DOHH2 (cell line): ENCODE measurements at regions not wholly inside any gene's neighbourhood (a gene's known extent, or its start where the extent isn't known, plus 50 kb on each side); places are given as distances from the start of the nearest gene placed in this dataset.

Source experiments
- H3F3A ChIP-seq: fragments of 200-600 bp; sonication (generic), shearing (Covaris generic); 2 replicates; pipeline ENCODE4 v1.6.0; 2016; ENCODE audit warnings: antibody characterized with exemption, mild to moderate bottlenecking; ENCODE audit not compliant: control insufficient read depth, insufficient read depth
- H3K27ac ChIP-seq: fragments of 200-600 bp; sonication (generic); 2 replicates; pipeline ENCODE4 v1.5.1; 2014; ENCODE audit warnings: low read depth, mild to moderate bottlenecking, low read length, moderate library complexity
- H3K27me3 ChIP-seq: fragments of 200-600 bp; sonication (generic); 2 replicates; pipeline ENCODE4 v1.6.1; 2014; ENCODE audit warnings: mild to moderate bottlenecking, low read length, mixed read lengths; ENCODE audit not compliant: control insufficient read depth
- H3K36me3 ChIP-seq: fragments of 200-600 bp; sonication (generic); 2 replicates; pipeline ENCODE4 v1.6.1; 2014; ENCODE audit warnings: mild to moderate bottlenecking, low read length, moderate library complexity, mixed read lengths; ENCODE audit not compliant: control insufficient read depth
- H3K4me1 ChIP-seq: fragments of 200-600 bp; sonication (generic); 2 replicates; pipeline ENCODE4 v1.6.1; 2014; ENCODE audit warnings: mild to moderate bottlenecking, low read length, mixed read lengths; ENCODE audit not compliant: control insufficient read depth
- H3K4me2 ChIP-seq: fragments of 200-600 bp; sonication (generic); 2 replicates; pipeline ENCODE4 v1.6.0; 2014; ENCODE audit warnings: mild to moderate bottlenecking, low read length, moderate library complexity
- H3K4me3 ChIP-seq: fragments of 200-600 bp; sonication (generic); 2 replicates; pipeline ENCODE4 v1.5.1; 2014; ENCODE audit warnings: mild to moderate bottlenecking, low read length, mixed read lengths
- H3K79me2 ChIP-seq: fragments of 200-600 bp; sonication (generic); 2 replicates; pipeline ENCODE4 v1.6.1; 2014; ENCODE audit warnings: mild to moderate bottlenecking, low read length, mixed read lengths; ENCODE audit not compliant: control insufficient read depth
- H3K9me2 ChIP-seq: fragments of 200-600 bp; sonication (generic); replicated peaks from 2 replicates; pipeline ENCODE4 v1.6.1; 2014; ENCODE audit warnings: mild to moderate bottlenecking, low read length, mixed read lengths; ENCODE audit not compliant: control insufficient read depth
- H3K9me3 ChIP-seq: fragments of 200-600 bp; sonication (generic); 2 replicates; pipeline ENCODE4 v1.6.1; 2014; ENCODE audit warnings: antibody characterized with exemption, low read length, mixed read lengths; ENCODE audit not compliant: control insufficient read depth, insufficient read depth
- H4K20me1 ChIP-seq: fragments of 200-600 bp; sonication (generic); 2 replicates; pipeline ENCODE4 v1.6.0; 2014; ENCODE audit warnings: low read depth, mild to moderate bottlenecking, antibody characterized with exemption, low read length, moderate library complexity; ENCODE audit not compliant: control insufficient read depth, insufficient read depth
- CTCF ChIP-seq: fragments of 200-600 bp; sonication (generic); IDR thresholded peaks from one replicate; pipeline ENCODE4 v1.5.1; 2014; ENCODE audit warnings: antibody characterized with exemption, mild to moderate bottlenecking, low read depth, low read length; ENCODE audit not compliant: poor library complexity, severe bottlenecking
- EZH2phosphoT487 ChIP-seq: fragments of 200-600 bp; sonication (generic); IDR thresholded peaks from 2 replicates; pipeline ENCODE4 v1.6.1; 2017; ENCODE audit warnings: borderline replicate concordance, mild to moderate bottlenecking, antibody characterized with exemption, low read length, moderate library complexity, mixed read lengths

- Histone ChIP-seq H4K20me1 (no peaks in the 10 kb centered on the region), H3K27ac (no peak overlapping the region), H3K4me1 (no peaks in the 10 kb centered on the region), H3K4me3 (no peak overlapping the region), H3K9me3 (no peaks in the 10 kb centered on the region), H3K36me3 (no peaks in the 10 kb centered on the region), H3K9me2 (no peaks in the 10 kb centered on the region), H3K4me2 (no peak overlapping the region), H3F3A (no peaks in the 10 kb centered on the region), H3K79me2 (no peaks in the 10 kb centered on the region), H3K27me3 (no peaks in the 10 kb centered on the region)
- TF ChIP-seq EZH2phosphoT487 (no peak), CTCF (no peak)
Measured at GRCh38 chr1:199778324-199778955, 249.1 kb upstream of the NR5A2 start.

GRCh38 chr1:199780091-199780490 is 247.4 kb upstream of the NR5A2 start:
- no peaks in the 10 kb centered on the region for H3F3A ChIP-seq
- H4K20me1 ChIP-seq: no peaks in the 10 kb centered on the region
- H3K4me3 ChIP-seq: no peak overlapping the region
- H3K79me2 ChIP-seq: no peaks in the 10 kb centered on the region
- TF ChIP-seq CTCF (no peak), EZH2phosphoT487 (no peak)
- no peaks in the 10 kb centered on the region for H3K9me3 ChIP-seq
- no peaks in the 10 kb centered on the region for H3K36me3 ChIP-seq
- H3K27me3 ChIP-seq: no peaks in the 10 kb centered on the region
- H3K27ac ChIP-seq: no peak overlapping the region
- H3K9me2 ChIP-seq: no peaks in the 10 kb centered on the region
- H3K4me2 ChIP-seq: no peak overlapping the region
- H3K4me1 ChIP-seq: no peaks in the 10 kb centered on the region

GRCh38 chr1:199780948-199781670 is 246.4 kb upstream of the NR5A2 start:
- H3K36me3 ChIP-seq: no peaks in the 10 kb centered on the region
- no peaks in the 10 kb centered on the region for H3K79me2 ChIP-seq
- H3F3A ChIP-seq: no peaks in the 10 kb centered on the region
- no peak overlapping the region for H3K4me2 ChIP-seq
- no peaks in the 10 kb centered on the region for H4K20me1 ChIP-seq
- H3K27ac ChIP-seq: no peak overlapping the region
- no peak overlapping the region for H3K4me3 ChIP-seq
- no peaks in the 10 kb centered on the region for H3K9me3 ChIP-seq
- TF ChIP-seq EZH2phosphoT487 (no peak), CTCF (no peak)
- no peaks in the 10 kb centered on the region for H3K4me1 ChIP-seq
- H3K9me2 ChIP-seq: no peaks in the 10 kb centered on the region
- no peaks in the 10 kb centered on the region for H3K27me3 ChIP-seq
